Stomach (tissue), 4 donors: ENCODE measurements at regions not wholly inside any gene's neighbourhood (a gene's known extent, or its start where the extent isn't known, plus 50 kb on each side); places are given as distances from the start of the nearest gene placed in this dataset.

Experiments
- CTCF ChIP-seq, 7 experiments: fragments of 450-650 bp in 4 of 7; fragments of 200-600 bp in 3 of 7; sonication (generic) in 3 of 7; IDR thresholded peaks; one replicate each; pipeline ENCODE4 v1.5.1; 2016 to 2019; ENCODE audit warnings: antibody characterized with exemption in 7 of 7, control low read depth in 2 of 7, mild to moderate bottlenecking in 1 of 7
- EP300 ChIP-seq: sonication (generic); formaldehyde crosslinking; IDR thresholded peaks from one replicate; pipeline ENCODE4 v1.6.1; 2017; ENCODE audit warnings: antibody characterized with exemption
- POLR2A ChIP-seq, 4 donors: fragments of 450-650 bp; IDR thresholded peaks; one replicate each; pipeline ENCODE4 v1.6.1; 2016; ENCODE audit warnings: antibody characterized with exemption in 4 of 4, control low read depth in 2 of 4, mild to moderate bottlenecking in 1 of 4, moderate library complexity in 1 of 4
- POLR2AphosphoS5 ChIP-seq, 3 donors: sonication (generic); formaldehyde crosslinking; IDR thresholded peaks; one replicate each; pipeline ENCODE4 v1.6.1; 2016; ENCODE audit warnings: antibody characterized with exemption in 3 of 3

- TF ChIP-seq CTCF (IDR thresholded peaks at IDR 0.05) (no peak), POLR2AphosphoS5 (IDR thresholded peaks at IDR 0.05) (no peak), POLR2A (IDR thresholded peaks at IDR 0.05) (no peak), EP300 (no peak)
Observed at GRCh38 chrX:5756616-5757015, 472.1 kb downstream of the NLGN4X start.
